HepG2 (cell line): ENCODE measurements at regions not wholly inside any gene's neighbourhood (a gene's known extent, or its start where the extent isn't known, plus 50 kb on each side); places are given as distances from the start of the nearest gene placed in this dataset.

Experiments used
- CCDC6 ChIP-seq: sonication (generic); formaldehyde crosslinking; IDR thresholded peaks from 2 replicates; pipeline ENCODE4 v1.8.1; 2022; ENCODE audit warnings: mild to moderate bottlenecking, missing genetic modification reagents, moderate library complexity
- FOXK1 ChIP-seq: sonication (generic); formaldehyde crosslinking; IDR thresholded peaks from 2 replicates; pipeline ENCODE4 v1.4.0; 2020; ENCODE audit warnings: low read depth, missing genetic modification reagents, borderline replicate concordance
- HCFC1 ChIP-seq: fragments of 150-350 bp; IDR thresholded peaks from 2 replicates; pipeline ENCODE4 v1.6.1; 2014; ENCODE audit warnings: low read depth, low read length
- HNF1A ChIP-seq, 2 experiments: sonication (generic) in 1 of 2; formaldehyde crosslinking in 1 of 2; IDR thresholded peaks; 2 replicates each; pipeline versions ENCODE4 v1.4.0 to v1.6.1; 2016 to 2020; ENCODE audit warnings: borderline replicate concordance in 1 of 2, low read depth in 1 of 2, mild to moderate bottlenecking in 1 of 2, missing genetic modification reagents in 1 of 2
- ISL2 ChIP-seq: sonication (generic); formaldehyde crosslinking; IDR thresholded peaks from 2 replicates; pipeline ENCODE4 v1.5.0; 2020; ENCODE audit warnings: missing genetic modification reagents
- ZMYM3 ChIP-seq: sonication (generic); formaldehyde crosslinking; IDR thresholded peaks from 2 replicates; pipeline ENCODE4 v1.5.1; 2020; ENCODE audit warnings: mild to moderate bottlenecking, missing genetic modification reagents
- ZNF33A ChIP-seq: sonication (generic); formaldehyde crosslinking; IDR thresholded peaks from 2 replicates; pipeline ENCODE4 v1.5.1; 2020; ENCODE audit warnings: missing genetic modification reagents, mild to moderate bottlenecking, moderate library complexity, borderline replicate concordance
- ZNF503 ChIP-seq: sonication (generic); formaldehyde crosslinking; IDR thresholded peaks from 2 replicates; pipeline ENCODE4 v1.4.0; 2020; ENCODE audit warnings: missing genetic modification reagents
- ZNF547 ChIP-seq: sonication (generic); formaldehyde crosslinking; IDR thresholded peaks from 2 replicates; pipeline ENCODE4 v1.5.1; 2020; ENCODE audit warnings: mild to moderate bottlenecking, missing genetic modification reagents

- TF ChIP-seq ZNF33A (CRISPR knock-in tag) (no peak), ZMYM3 (CRISPR knock-in tag) (no peak), HCFC1 (no peak), CCDC6 (CRISPR knock-in tag) (no peak), ZNF503 (CRISPR knock-in tag) (no peak), HNF1A (IDR thresholded peaks at IDR 0.05; ENCODE audit: low read depth) (no peak), HNF1A (CRISPR knock-in tag; IDR thresholded peaks at IDR 0.05; ENCODE audit: borderline replicate concordance) (no peak), ZNF547 (CRISPR knock-in tag) (no peak), FOXK1 (no peak), ISL2 (CRISPR knock-in tag) (no peak)
- TF ChIP-seq, all 625 proteins: peak for 0
These were observed 1140.2 kb downstream of the FAM133A start (continued) for GRCh38 chrX:94814216-94814615.
